ENCODE measurements at regions not wholly inside any gene's neighbourhood (a gene's known extent, or its start where the extent isn't known, plus 50 kb on each side); places are given as distances from the start of the nearest gene placed in this dataset.

- DNase-seq (ENCODE audit: low read depth) = no peak
These were observed 1372.3 kb upstream of the CELF2 start for GRCh38 chr10:9645404-9645803.

DNA sequence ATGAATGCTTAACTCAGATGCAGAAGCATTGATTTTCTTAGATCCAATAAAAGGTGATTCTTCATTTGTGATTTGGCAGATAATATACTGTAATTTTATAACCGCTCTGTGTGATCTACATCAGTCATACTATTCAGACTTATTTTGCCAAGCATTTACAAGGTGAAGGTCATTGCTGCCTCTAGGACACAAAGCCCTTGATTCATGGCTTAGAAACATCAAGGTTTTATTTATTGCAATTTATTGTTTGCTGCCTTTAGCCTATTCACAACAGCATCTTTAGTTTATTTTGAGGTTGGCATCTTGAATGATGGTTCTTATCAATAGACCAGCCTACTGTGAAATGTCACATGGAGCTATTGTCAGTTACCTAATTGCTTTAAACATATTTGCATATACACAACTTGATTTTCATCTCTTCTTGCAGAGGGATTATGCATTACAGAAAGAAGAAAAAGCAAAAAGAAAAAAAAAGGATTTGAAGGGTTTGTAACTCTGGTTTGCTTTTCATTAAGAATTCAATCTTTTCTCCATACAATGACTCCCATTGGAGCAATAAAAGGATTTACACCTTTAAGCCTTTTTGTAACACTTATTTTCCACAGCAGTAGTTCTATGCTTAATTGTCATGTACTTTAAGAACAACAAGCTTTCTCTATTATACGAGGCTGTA is 1371.6 kb upstream of the CELF2 start:
- no peak for DNase-seq (ENCODE audit: low read depth)

- DNase-seq (ENCODE audit: low read depth) = no peak
These were observed 1363.4 kb upstream of the CELF2 start for GRCh38 chr10:9654261-9654660.

DNA sequence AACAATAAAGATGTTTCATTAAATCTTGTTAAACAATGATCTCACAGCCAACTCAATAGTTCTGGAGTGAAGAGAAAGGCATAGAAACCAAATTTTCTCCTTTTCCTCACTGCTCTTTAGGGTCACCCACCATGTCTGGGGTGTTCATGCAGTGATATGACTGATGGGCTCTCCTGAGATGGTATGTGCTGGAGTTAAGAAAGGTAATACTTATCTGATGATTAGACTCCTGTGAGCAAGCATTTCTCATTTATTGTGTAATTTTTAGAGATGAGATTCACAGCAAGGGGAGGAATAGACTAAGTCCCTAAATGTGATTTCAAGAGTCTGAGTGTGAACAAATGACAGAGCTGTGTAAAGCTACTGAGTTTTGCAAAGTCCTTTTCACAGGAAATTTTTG is 1361.3 kb upstream of the CELF2 start:
- DNase-seq (ENCODE audit: low read depth) = no peak

GRCh38 chr10:9656996-9657395 is 1360.7 kb upstream of the CELF2 start:
- no peak for DNase-seq (ENCODE audit: low read depth)

- no peak for DNase-seq (ENCODE audit: low read depth)
These were observed 1360.1 kb upstream of the CELF2 start for GRCh38 chr10:9657530-9657929.

DNA sequence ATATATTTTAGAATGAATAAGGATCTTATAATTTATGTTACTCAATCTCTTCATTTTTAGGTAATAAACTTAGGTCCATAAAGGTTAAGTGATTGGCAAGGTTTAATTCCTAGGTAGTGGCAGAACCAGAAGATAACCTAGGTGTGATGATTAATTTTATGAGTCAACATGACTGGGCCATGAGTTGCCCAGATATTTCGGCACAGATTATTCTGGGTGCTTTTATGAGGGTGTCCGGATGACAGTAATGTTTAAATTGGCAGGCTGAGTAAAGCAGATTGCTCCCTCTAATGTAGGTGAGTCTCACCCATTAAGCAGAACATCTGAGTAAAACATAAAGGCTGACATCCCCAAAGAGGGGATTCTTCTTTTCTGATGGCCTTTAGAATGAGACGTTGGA is 1349.3 kb upstream of the CELF2 start:
- no peak for DNase-seq (ENCODE audit: low read depth)

- no peak for DNase-seq (ENCODE audit: low read depth)
These were observed 1346.8 kb upstream of the CELF2 start for GRCh38 chr10:9670911-9671310.

DNA sequence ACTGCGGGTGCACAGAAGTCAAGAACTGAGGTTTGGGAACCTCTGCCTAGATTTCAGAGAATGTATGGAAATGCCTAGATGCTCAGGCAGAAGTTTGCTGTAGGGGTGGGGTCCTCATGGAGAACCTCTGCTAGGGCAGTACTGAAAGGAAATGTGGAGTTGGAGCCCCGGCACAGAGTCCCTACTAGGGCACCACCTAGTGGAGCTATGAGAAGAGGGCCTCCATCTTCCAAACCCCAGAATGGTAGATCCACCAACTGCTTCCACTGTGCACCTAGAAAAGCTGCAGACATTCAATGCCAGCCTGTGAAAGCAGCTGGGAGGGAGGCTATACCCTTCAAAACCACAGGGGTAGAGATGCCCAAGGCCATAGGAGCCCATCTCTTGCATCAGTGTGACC is 1336.0 kb upstream of the CELF2 start:
- no peak for DNase-seq (ENCODE audit: low read depth)

- no peak for DNase-seq (ENCODE audit: low read depth)
These were observed 1334.9 kb upstream of the CELF2 start for GRCh38 chr10:9682802-9683201.

GRCh38 chr10:9684186-9684585 is 1333.5 kb upstream of the CELF2 start:
- DNase-seq (ENCODE audit: low read depth) = no peak

DNA sequence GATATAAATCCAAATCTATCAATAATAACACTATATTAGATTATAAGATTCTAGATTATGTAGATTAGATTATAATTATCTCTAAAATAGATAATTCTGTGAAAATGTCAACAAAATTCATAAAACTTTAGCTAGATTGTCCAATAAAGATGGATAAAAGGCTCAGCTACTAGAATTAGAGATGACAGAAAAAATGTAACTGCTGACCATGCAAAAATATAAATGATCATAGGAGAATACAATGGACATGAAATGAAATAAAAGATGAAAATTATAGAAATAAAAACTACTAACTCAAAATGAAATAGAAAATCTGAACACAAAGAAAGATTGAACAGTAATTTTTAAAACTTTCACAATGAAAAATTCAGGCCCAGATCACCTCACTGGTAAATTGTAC is 1332.1 kb upstream of the CELF2 start:
- DNase-seq (ENCODE audit: low read depth) = no peak

GRCh38 chr10:9688711-9689110 is 1329.0 kb upstream of the CELF2 start:
- no peak for DNase-seq (ENCODE audit: low read depth)

GRCh38 chr10:9707216-9707615 is 1310.5 kb upstream of the CELF2 start:
- no peak for DNase-seq (ENCODE audit: low read depth)

GRCh38 chr10:9709849-9710248 is 1307.8 kb upstream of the CELF2 start:
- no peak for DNase-seq (ENCODE audit: low read depth)

DNA sequence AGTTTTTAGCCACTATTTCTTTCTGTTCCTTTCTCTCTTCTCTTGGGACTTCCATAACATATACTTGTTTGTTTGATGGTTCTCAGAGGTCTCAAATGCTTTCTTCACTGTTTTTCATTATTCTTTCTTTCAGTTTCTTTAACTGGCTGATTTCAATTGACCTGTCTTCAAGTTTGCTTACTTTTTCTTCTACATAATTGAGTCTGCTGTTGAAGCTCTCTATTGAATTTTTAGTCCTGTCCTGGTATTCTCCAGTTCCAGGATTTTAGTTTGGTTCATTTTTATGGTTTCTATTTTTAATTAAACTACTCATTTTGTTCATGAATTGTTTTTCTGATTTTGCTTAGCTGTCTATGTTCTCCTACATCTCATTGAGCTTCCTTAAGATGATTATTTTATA is 1305.3 kb upstream of the CELF2 start:
- no peak for DNase-seq (ENCODE audit: low read depth)

DNA sequence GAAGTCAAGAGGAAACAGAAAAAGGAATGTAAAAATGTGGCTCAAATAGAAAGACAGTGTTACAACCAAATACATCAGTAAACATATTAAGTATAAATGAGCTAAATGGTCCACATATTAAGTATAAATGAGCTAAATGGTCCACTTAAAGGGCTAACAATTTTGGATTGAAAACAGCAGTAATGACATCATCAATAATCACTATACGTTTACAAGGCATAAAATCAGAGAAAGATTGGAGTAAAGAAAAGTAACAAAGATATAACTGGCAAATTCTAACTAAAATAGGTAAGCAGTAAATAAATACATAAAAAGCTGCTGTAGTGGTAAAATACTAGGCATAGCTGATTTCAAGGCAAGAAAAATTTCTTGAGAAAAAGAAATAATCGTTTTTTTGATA is 1298.4 kb upstream of the CELF2 start:
- no peak for DNase-seq (ENCODE audit: low read depth)

DNA sequence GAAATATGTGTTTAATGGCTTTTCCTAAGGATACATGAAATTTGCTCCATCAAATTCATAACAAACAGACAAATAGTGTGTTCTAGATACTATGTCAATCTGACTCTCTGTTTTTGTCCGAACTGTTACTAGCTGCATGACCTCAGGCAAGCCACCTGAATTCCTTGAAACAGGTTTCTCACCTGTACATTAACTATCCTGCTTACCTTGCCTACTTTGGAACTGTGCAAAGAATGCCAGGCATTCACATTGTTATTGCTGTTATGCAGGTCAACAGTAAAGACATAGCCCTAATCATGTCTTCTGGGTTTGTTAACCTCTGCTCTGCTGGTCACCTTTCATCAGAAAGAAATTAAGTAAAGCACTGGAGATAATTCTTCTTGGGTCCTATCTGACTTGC is 1283.9 kb upstream of the CELF2 start:
- DNase-seq (ENCODE audit: low read depth) = no peak

DNA sequence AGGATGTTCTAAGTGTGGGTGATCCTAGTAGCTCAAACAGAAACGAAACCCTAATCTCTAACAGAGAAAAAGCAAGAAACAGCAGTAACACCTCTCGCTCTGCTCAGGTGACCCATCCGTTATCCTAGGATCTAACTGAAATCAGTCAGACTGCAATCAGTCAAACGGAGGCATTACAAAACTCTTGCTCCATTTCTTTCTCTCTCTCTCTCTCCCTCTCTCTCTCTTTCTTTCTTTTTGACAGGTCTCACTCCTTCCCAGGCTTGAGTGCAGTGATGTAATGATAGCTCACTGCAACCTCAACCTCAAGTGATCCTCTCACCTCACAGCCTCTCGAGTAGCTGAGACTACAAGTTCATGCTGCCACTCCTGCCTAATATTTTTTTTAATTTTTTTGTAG is 1283.5 kb upstream of the CELF2 start:
- no peak for DNase-seq (ENCODE audit: low read depth)

GRCh38 chr10:9735731-9736130 is 1281.9 kb upstream of the CELF2 start:
- DNase-seq (ENCODE audit: low read depth) = no peak

DNA sequence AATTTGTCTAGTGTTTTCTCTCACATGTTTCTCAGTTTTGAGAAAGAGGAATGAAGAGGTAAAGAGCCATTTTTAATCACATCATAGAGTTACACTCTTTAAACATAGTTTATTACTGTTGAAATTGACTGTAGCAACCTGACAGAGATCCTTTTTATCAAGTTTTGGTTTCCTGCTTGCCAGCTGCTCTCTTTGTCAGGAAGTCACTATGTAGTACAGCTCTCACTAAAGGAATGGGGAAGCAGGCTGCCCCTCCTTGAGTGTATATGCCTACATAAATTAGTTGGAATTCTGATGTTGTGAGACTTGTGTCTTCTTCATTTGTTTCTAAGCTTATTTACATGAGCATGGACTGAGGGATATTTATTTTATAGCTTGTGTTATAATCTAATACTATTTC is 1274.0 kb upstream of the CELF2 start:
- no peak for DNase-seq (ENCODE audit: low read depth)

DNA sequence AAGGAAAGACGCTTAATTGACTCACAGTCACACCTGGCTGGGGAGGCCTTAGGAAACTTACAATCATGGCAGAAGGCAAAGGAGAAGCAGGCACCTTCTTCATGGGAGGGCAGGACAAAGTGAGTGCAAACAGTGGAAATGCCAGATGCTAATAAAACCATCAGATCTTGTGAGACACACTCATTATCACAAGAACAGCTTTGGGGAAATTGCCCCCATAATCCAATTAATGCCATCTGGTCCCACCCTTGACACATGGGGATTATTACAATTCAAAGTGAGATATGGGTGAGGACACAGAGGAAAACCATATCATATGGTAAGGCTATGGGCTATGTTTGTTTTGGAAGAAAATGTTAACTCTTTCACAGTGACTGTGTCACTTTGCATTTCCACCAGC is 1272.5 kb upstream of the CELF2 start:
- DNase-seq (ENCODE audit: low read depth) = no peak

DNA sequence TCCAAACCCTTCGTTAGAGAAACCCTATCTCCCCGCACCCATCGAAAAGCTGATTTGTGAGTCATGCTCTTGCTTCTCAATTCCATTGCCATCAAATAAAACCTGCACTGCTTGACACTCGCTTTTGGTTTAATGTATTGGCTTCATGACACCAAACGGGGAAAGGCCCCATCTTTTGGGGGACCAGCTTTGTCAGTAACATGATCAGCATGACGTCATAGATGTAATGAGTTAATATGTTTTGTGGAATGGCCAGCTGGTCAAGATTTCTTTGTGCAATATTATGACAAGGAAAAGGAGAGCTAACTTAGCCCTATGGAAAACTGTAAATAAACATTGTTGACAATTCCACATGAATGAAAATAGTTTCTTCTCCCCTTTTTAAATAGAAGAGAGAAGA is 1260.5 kb upstream of the CELF2 start:
- DNase-seq (ENCODE audit: low read depth) = no peak

DNA sequence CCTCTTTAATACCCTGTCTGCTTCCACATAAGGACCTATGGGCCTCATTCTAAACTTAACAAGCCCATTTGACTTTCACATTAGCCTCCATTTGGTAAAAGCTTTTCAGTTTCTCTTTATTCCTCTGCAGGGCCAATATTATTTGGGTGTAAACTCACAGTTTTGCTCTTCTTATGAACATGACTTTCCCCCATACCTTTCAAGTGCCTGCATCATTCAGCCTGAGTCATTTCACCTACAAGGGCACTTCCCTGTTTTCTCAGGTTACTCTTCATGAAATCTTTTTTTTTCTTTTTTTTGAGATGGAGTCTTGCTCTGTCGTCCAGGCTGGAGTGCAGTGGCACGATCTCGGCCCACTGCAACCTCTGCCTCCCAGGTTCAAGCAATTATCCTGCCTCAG is 1258.1 kb upstream of the CELF2 start:
- no peak for DNase-seq (ENCODE audit: low read depth)

Data from stimulated activated CD8-positive, alpha-beta memory T cell treated with anti-CD3 and anti-CD28 coated beads, Interleukin-7, amount 100 ng/mL, for 24 hours (primary cell).